Nephron (organoid): ENCODE measurements at regions not wholly inside any gene's neighbourhood (a gene's known extent, or its start where the extent isn't known, plus 50 kb on each side); places are given as distances from the start of the nearest gene placed in this dataset.
A peak's percentile ranks its signal among the peaks of the same experiment; 100 is the strongest.

Experiments used
- H3K27ac Mint-ChIP-seq, 3 experiments: 2 replicates each; pipeline ENCODE4 v1.8.0; 2020; ENCODE audit warnings: mixed read lengths in 3 of 3, mild to moderate bottlenecking in 2 of 3, moderate library complexity in 1 of 3
- H3K27me3 Mint-ChIP-seq: 2 replicates; pipeline ENCODE4 v1.8.0; 2021; ENCODE audit warnings: low read depth, mild to moderate bottlenecking, moderate library complexity, mixed read lengths
- H3K36me3 Mint-ChIP-seq: 2 replicates; pipeline ENCODE4 v1.8.0; 2020; ENCODE audit warnings: low read depth, mixed read lengths
- H3K4me1 Mint-ChIP-seq: 2 replicates; pipeline ENCODE4 v1.8.0; 2020; ENCODE audit warnings: mixed read lengths
- H3K4me3 Mint-ChIP-seq, 3 experiments: 2 replicates each; pipeline ENCODE4 v1.8.0; 2020; ENCODE audit warnings: mild to moderate bottlenecking in 3 of 3, mixed read lengths in 3 of 3, moderate library complexity in 2 of 3
- H3K9me3 Mint-ChIP-seq: 2 replicates; pipeline ENCODE4 v1.8.0; 2020; ENCODE audit warnings: mixed read lengths
- TF ChIP-seq, protein P1 (sequence below), 3 experiments: fragments of 200-600 bp; sonication (generic); IDR thresholded peaks; one replicate each; pipeline ENCODE4 v1.5.0; 2021; ENCODE audit warnings: antibody characterized with exemption in 3 of 3; ENCODE audit not compliant: unreplicated experiment in 3 of 3

DNA sequence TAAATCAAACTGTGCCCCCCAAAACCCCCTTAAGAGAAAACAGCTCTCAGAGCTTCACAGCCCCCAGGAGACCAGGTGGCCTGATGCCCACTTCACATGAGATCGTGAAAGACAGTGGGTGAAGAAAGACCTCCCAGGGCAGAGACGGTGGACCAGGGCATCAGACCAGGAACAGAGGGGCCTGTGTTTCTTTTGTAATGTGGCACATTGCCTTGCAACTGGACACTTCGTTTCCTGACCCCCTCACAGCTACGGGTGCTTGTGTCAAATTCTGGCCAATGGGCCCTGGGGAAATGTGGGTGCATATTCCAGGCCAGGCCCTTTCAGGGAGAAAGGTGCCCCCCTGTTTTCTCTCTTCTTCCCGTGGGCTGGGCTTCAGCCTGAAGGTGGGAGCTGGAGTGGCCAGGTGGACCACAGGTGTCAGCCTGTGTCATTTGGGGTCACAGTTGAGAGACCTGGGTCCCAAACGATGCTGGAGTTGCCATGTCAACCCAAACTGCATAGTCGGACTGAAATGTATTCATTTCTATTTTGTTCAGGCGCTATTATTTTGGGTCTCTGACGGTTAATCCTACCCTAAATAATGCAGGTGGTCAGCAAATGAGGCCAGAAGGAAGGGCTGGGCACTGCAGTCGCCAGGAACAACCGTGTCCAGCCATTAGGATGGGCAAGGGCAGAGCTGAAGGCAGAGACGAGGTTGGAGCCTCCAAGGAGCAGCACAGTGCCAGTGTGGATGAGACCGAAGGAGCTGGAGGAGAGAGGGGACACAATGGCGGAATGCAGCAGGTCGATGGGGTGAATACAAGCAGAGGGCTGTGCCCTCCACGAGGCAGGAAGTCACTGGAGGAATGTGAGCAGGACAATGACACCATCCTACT lies 338.2 kb downstream of the EIPR1 start:
- Mint-ChIP-seq H3K4me1 (peaks cover 42% of the 10 kb centered on the region), H3K27ac (no peak overlapping the region), H3K4me3 (peak overlapping the region in 1 of 3 experiments; percentile 15), H3K36me3 (no peaks in the 10 kb centered on the region), H3K27me3 (peaks cover 4% of the 10 kb centered on the region), H3K9me3 (peaks cover 3% of the 10 kb centered on the region)
- TF ChIP-seq, protein P1, sequence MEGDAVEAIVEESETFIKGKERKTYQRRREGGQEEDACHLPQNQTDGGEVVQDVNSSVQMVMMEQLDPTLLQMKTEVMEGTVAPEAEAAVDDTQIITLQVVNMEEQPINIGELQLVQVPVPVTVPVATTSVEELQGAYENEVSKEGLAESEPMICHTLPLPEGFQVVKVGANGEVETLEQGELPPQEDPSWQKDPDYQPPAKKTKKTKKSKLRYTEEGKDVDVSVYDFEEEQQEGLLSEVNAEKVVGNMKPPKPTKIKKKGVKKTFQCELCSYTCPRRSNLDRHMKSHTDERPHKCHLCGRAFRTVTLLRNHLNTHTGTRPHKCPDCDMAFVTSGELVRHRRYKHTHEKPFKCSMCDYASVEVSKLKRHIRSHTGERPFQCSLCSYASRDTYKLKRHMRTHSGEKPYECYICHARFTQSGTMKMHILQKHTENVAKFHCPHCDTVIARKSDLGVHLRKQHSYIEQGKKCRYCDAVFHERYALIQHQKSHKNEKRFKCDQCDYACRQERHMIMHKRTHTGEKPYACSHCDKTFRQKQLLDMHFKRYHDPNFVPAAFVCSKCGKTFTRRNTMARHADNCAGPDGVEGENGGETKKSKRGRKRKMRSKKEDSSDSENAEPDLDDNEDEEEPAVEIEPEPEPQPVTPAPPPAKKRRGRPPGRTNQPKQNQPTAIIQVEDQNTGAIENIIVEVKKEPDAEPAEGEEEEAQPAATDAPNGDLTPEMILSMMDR (IDR thresholded peaks at IDR 0.05; ENCODE audit: unreplicated experiment in 3 of 3) = no peak

DNA sequence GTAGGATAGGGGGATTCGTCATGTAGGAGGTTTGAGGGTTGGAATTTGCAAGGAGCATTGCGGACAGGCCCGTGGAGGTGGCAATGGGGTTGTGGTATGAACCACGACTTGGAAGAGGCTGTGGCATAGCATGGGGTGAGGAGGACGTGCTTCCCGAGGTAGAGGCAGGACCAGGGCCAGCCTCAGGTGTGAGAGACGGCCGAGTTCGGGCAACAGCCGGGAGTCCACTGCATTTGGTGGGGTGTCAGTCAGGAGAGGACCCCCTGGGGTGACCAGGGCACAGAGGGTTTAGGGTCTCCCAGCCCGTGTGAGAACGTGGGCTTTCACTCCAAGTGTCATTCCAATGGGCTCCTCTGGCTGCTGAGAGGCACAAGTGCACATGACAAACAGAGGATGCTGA lies 339.0 kb downstream of the EIPR1 start:
- H3K4me1 Mint-ChIP-seq = peaks cover 42% of the 10 kb centered on the region

DNA sequence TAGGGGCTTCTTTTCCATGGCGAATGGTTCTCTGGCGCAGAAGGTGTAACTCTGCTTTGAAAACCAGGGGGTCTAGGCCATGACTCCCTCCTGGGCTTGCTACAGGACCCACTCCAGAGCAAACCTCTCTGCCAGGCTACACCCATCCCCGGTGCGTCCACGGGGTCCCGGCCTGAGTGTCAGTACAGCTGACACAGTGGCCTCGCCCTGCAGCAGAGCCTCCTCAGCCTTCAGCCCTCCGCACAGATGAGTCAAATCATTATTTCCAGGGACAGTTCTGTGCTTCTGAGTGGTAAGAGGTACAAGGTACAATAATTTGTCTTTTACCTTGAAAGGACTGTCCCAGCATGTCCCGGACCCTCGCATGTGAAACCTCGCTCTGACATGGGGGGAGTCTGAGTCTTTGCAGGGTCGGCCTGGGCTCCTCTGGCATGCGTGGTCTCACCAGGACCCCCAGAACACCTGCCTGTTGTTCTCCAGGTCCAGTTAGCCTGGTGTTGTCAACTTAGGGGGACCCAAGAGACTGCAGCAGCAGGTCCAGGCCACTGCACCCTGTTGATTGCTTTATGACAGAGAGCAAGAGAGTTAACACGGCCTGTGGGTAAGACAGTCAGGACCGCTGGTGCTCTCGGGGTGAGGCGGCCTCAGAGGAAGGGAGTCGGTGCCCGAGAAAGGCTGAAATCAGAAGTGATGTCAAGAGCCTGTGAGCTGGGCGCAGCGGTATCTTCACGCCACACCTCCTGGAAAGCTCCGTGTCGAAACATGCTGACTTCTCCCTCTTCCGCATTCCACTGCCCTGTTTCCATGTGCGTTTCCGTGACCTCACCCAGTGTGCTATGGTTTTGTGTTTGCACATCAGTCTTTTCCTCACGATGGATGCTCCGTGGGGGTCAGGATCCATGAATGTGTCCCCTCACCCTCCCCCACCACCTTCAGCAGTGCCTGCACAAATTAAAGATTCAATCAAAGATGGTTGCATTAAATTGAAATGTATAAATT lies 340.1 kb downstream of the EIPR1 start:
- no peak overlapping the region for H3K27ac Mint-ChIP-seq
- H3K27me3 Mint-ChIP-seq = peaks cover 4% of the 10 kb centered on the region
- no peak overlapping the region for H3K4me3 Mint-ChIP-seq
- no peaks in the 10 kb centered on the region for H3K9me3 Mint-ChIP-seq
- H3K4me1 Mint-ChIP-seq = peaks cover 35% of the 10 kb centered on the region
- TF ChIP-seq, protein P1 (IDR thresholded peaks at IDR 0.05; ENCODE audit: unreplicated experiment in 3 of 3) = no peak
- no peaks in the 10 kb centered on the region for H3K36me3 Mint-ChIP-seq

More for the DNA sequence above, 339.0 kb downstream of the EIPR1 start:
- TF ChIP-seq, protein P1 (IDR thresholded peaks at IDR 0.05; ENCODE audit: unreplicated experiment in 3 of 3) = no peak
- peaks cover 4% of the 10 kb centered on the region for H3K27me3 Mint-ChIP-seq
- peak overlapping the region in 1 of 3 experiments; percentile 34 for H3K4me3 Mint-ChIP-seq
- no peaks in the 10 kb centered on the region for H3K9me3 Mint-ChIP-seq
- no peaks in the 10 kb centered on the region for H3K36me3 Mint-ChIP-seq
- H3K27ac Mint-ChIP-seq = no peak overlapping the region

DNA sequence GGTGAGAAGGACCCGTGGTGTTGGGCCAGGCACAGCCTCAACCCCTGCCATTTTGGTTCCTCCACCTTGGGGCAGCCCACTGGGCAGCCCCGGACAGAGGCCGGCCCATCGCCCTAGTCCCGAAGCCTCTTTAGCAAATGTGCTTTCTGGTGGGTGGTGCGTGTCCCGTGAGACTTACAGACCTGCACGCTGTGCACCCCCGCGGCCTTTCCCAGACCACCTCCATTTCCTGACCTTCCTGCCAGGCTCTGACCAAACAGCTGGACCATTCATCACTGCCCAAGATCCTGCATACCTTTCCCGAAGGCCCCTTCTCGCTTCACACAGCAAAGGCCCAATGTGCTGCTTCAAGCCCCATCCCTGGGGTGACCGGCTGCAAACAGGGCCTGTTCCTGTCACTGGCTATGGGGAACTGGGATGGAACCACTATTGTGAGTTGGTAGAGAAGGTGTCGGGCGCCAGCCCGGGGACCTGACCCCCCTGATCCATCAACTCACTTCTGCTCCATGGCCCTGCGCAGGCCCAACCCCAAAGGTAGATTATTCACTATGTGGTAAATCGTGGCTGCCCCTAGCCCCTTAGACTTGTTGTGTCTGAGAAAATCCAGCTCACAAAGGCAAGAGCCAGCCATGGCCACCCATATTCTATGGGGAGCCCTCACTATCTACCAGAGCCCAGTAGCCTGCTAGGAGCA lies 341.0 kb downstream of the EIPR1 start:
- H3K4me1 Mint-ChIP-seq = peaks cover 27% of the 10 kb centered on the region
- H3K4me3 Mint-ChIP-seq = no peak overlapping the region

DNA sequence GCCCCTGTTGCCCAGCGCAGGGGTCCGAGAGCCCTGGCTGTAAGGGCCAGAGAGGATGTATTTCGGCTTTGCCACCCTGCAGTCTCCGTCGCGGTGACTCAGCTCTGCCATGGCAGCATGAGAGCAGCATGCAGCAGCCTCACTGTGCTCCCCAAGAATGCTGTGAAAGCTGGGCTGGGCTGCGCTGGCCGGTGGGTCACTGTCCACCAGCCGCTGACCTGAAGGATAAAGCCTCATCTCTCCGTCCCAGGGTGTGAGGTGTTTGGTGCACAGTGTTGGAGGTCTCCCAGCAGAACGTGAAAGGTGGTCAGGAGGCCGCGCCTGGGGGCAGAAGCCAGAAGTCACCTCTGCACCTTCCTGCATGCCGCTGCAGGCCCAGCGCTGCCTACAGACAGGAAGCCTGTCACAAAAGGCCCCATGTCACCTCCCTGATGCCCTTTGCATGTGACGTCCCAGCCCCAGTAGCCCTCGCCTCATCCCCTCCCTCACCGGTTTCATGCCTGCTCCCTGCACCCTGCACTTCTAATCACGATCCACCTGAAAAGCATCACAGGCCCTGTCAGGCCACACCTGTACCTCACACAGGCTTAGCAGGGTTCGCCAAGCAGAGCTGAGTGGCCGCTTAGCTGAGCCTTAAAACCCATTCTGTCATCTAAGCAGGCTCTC lies 342.1 kb downstream of the EIPR1 start:
- Mint-ChIP-seq H3K4me1 (peaks cover 16% of the 10 kb centered on the region), H3K27me3 (no peaks in the 10 kb centered on the region), H3K9me3 (no peaks in the 10 kb centered on the region), H3K36me3 (no peaks in the 10 kb centered on the region), H3K4me3 (no peak overlapping the region), H3K27ac (no peak overlapping the region)
- TF ChIP-seq, protein P1 (IDR thresholded peaks at IDR 0.05; ENCODE audit: unreplicated experiment in 3 of 3) = no peak

More for the DNA sequence above, 341.0 kb downstream of the EIPR1 start:
- no peak overlapping the region for H3K27ac Mint-ChIP-seq
- H3K27me3 Mint-ChIP-seq = peaks cover 4% of the 10 kb centered on the region
- TF ChIP-seq, protein P1 (IDR thresholded peaks at IDR 0.05; ENCODE audit: unreplicated experiment in 3 of 3) = no peak
- no peaks in the 10 kb centered on the region for H3K36me3 Mint-ChIP-seq
- no peaks in the 10 kb centered on the region for H3K9me3 Mint-ChIP-seq
